ENCODE measurements at regions not wholly inside any gene's neighbourhood (a gene's known extent, or its start where the extent isn't known, plus 50 kb on each side); places are given as distances from the start of the nearest gene placed in this dataset.
"Not testable (repeated sequence)": the region's sequence is repeated elsewhere in the genome, so short reads cannot be mapped to it uniquely, and the experiment has no call there.

DNA sequence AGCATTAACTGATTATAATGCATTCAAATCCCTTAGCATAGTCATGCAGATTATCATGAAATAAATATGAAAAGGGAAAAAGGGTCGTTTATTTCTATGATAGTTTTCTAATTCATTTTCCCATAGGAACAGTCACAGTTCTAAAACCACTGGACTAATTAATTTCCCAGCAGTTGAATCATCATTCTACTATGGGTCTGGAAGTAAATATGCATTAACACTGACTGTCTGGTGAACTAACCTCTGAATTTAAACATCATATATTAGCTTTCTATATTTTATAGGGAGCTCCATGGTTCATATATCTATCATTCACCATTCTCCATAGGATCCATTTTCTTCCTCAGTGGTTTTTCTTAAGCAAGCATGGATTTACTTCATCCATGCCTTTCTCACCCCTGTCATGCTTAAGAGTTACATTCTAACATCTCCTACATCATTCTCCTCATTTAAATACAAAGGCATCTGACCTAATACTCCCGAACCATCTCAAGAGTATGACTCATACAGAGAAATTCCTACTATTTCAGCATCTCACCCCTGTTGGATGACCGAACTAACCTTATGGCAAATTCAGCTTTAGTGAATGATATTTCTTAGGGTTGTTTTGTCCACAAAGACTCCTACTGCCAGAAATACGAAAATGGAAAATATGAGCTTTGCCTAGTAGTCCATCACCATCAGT lies 198.7 kb upstream of the ADAMTS3 start:
- no peak for DNase-seq

- DNase-seq = not testable (repeated sequence)
Measured at GRCh38 chr4:72765788-72766187, 196.8 kb upstream of the ADAMTS3 start.

GRCh38 chr4:72761368-72762038 lies 192.5 kb upstream of the ADAMTS3 start:
- DNase-seq = peak; percentile 69

- not testable (repeated sequence) for DNase-seq
Measured at GRCh38 chr4:72753414-72753813, 184.4 kb upstream of the ADAMTS3 start.

- DNase-seq = no peak
Measured at GRCh38 chr4:72744103-72744725, 175.2 kb upstream of the ADAMTS3 start.

- no peak for DNase-seq
Measured at GRCh38 chr4:72743078-72743477, 174.1 kb upstream of the ADAMTS3 start.

- no peak for DNase-seq
Measured at GRCh38 chr4:72715299-72715698, 146.3 kb upstream of the ADAMTS3 start.

- no peak for DNase-seq
Measured at GRCh38 chr4:72714482-72715279, 145.7 kb upstream of the ADAMTS3 start.

DNA sequence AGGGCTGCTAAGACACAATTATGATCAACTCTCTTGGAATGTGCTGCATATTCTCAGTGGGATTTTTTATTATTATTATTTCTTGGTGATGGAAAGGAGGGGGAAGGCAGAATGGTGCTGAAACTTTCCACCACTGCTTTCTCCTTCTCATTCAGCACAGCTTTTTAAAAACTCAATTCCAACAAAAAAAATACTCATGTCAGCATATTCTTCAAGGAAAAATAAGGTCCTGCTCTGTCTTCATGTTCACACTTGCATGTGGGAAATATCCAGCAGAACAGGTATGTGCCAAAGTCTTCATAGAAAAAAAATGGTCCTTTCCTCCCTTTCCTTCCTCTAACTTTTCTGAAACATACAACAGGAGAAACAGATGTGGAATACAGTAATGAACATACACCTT lies 144.0 kb upstream of the ADAMTS3 start:
- no peak for DNase-seq

GRCh38 chr4:72709475-72709874 lies 140.5 kb upstream of the ADAMTS3 start:
- no peak for DNase-seq

DNA sequence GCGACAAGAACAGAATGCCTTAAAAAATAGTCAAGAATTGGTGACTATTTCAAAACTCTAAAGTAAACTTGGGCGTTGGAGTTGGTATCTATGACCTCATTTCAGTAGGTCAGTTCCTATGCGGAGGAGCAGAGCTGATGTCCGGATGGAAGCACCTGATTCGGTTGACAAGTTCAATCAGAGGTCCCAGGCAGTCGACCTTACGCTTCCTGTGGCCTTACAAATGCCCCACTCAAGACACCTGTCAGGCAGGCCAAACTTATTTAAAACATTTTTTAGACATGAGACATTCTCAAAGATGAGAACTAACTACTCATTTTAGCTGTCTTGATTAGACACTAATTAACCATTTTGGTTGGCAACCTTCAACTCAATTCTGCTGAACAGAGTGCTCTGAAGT lies 137.7 kb upstream of the ADAMTS3 start:
- DNase-seq = no peak

DNA sequence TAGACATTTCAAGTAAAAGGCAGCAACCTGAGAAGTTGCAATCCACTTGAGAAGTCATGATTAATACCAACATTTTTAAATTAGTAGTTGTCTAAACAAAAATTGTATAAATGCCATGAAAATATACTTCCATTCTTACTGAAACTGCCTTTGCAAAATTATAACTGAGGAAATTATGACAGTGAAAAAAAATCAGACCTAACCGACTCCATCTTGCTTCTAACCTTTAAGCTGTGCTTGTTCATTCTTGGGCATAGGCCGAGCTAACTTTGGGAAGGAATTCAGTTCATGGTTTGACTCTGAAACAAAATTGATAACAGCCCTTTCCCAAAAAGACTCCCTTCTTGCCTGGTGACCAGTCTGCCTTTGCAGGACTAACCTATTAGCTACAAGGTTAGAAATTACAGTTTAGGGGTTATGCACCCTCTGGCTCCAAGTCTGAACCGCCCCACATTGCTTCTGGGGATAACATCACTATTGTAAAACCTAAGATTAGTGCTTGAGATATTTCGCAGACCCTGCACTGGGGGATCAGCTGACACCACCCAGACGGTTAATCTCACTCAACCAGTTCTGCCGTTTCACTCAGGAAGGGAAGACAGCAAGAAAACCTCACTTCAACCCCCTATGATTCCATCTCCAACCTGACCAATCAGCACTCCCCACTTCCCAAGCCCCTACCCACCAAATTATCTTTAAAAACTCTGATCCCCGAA lies 136.1 kb upstream of the ADAMTS3 start:
- DNase-seq = not testable (repeated sequence)

- DNase-seq = no peak
Measured at GRCh38 chr4:72702948-72703347, 133.9 kb upstream of the ADAMTS3 start.

- peak; percentile 35 for DNase-seq
Measured at GRCh38 chr4:72701987-72702819, 133.2 kb upstream of the ADAMTS3 start.

- DNase-seq = peak; percentile 69
Measured at GRCh38 chr4:72690771-72691170, 121.8 kb upstream of the ADAMTS3 start.

GRCh38 chr4:72689923-72690322 lies 120.9 kb upstream of the ADAMTS3 start:
- DNase-seq = no peak

GRCh38 chr4:72686390-72686789 lies 117.4 kb upstream of the ADAMTS3 start:
- DNase-seq = not testable (repeated sequence)

GRCh38 chr4:72679666-72680065 lies 110.6 kb upstream of the ADAMTS3 start:
- DNase-seq = no peak

GRCh38 chr4:72677886-72678285 lies 108.9 kb upstream of the ADAMTS3 start:
- DNase-seq = no peak

DNA sequence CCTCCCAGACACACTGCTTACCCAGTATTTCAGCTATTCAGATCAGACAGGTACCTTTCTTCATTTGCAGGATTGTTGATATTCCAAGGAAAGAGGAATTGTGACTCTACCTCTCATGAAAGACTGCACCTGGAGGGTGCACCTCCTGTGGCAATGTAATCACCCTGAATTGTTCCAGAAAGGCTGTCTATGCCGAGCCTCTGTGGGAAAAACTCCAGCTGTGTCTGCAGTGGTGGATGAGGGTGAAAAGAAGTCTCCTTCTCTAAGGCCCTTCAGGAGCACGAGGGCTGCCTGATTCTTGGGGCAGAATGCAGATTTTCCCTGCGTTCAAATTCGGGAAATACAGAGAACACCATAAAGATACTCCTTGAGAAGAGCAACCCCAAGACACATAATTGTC lies 108.2 kb upstream of the ADAMTS3 start:
- DNase-seq = no peak

DNA sequence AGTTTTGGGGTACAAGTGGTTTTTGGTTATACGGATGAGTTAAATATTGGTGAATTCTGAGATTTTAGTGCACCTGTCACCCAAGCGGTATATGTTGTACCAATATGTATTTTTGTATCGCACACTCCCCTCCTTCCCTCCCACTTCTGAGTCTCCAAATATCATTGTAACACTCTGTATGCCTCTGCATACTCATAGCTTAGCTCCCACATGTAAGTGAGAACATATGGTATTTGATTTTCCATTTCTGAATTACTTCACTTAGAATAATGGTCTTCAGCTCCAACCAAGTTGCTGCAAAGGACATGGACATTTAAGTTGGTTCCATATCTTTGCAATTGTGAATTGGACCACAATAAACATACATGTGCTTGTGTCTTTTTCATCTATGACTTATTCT lies 103.0 kb upstream of the ADAMTS3 start:
- DNase-seq = no peak

- DNase-seq = no peak
Measured at GRCh38 chr4:72670521-72670920, 101.5 kb upstream of the ADAMTS3 start.

Measured in NCI-H524 treated with DMSO at 0.1 percent for 48 hours (cell line).